GM21723 (cell line): ENCODE measurements at regions not wholly inside any gene's neighbourhood (a gene's known extent, or its start where the extent isn't known, plus 50 kb on each side); places are given as distances from the start of the nearest gene placed in this dataset.

Source experiments
- ATAC-seq: cut with Tn5 transposase; IDR thresholded peaks from one replicate; pipeline ENCODE4 v1.9.1; 2021; ENCODE audit warnings: mild to moderate bottlenecking, moderate library complexity; ENCODE audit not compliant: unreplicated experiment

DNA sequence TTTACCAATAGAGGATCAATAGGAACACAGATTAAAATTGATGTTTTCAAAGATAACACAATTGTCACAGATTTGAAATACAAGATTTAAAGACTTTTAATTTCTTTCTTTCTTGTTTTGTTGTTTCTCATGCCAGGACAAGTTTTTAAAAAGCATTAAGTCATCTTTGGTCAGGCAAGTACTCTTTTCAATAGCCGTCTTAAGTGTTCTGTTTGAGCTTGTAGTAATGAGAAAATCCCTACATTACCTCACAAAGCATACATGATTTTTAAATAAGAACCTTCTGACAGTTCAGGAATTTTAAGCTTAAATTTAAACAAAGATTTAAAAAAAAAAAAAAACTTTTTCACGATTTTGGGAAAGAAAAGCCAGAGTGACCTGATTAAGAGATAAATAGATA, 216.3 kb upstream of the PRR20A start:
- no peak for ATAC-seq

DNA sequence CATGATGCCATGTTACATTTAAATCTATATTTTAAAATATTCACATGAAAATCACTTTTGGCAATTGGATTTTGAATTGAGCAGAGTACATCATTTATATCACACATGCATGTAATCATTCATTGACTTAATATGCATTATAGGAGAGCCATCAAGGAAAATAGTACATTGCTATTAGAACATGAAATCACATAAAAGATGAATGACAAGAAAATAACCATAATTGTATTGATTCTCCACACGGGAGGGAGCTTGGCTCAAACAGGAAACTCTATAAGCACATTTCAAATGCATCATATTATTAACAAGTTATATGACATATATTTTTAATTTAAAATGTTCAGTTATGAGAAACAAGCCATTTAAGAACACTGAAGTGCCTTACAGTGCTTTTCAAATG, 208.6 kb upstream of the PRR20A start:
- no peak for ATAC-seq

DNA sequence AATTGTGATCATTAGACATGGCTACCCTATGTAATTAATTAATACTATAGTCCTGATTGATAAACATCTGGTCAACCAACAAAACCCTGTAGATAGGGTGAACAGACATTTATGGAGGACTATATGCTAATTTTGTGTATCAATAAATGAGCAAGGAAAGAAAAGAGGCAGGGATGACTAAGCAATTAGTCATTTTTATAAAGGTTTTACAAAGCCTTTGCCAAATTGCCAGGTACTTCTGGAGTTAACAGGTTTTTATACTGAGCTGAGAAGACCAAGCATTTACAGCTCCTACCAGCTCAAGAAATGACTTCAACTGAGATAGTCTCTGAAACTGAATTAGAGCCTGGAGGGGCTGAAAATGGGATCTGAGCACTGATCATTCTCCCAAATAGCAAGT, 186.8 kb upstream of the PRR20A start:
- no peak for ATAC-seq

DNA sequence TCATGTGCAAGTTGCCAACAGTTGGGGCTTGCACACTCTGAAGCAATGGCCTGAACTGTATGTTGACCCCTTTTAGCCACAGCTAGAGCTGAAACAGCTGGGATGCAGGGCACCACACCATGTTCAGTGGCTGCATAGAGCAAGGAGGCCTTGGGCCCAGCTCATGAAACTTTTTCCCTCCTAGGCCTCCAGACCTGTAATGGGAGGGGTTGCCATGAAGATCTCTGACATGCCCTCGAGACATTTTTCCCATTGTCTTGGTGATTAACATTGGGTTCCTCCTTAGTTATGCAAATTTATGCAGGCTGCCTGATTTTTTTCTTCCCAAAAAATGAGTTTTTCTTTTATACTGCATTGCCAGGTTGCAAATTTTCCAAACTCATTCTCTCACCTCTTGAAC, 165.1 kb upstream of the PRR20A start:
- no peak for ATAC-seq

DNA sequence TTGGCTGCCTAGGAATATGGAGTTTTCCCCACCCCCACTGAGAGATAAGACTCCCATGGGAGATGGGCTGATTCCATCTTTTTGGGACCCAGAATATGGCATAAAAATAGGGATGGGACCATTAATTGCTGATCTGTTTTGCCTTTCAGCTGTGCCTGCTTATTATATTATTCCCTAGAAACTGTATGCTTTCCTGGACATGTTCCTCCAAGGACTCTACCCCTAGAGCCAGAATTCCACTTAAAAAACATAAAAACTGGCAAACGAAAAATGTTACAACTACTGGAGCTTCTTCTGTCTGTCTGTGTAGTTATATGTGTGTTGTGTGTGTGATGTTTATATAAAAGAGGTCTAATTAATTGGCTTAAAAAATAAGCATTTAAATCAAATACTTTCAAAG, 159.9 kb upstream of the PRR20A start:
- no peak for ATAC-seq

DNA sequence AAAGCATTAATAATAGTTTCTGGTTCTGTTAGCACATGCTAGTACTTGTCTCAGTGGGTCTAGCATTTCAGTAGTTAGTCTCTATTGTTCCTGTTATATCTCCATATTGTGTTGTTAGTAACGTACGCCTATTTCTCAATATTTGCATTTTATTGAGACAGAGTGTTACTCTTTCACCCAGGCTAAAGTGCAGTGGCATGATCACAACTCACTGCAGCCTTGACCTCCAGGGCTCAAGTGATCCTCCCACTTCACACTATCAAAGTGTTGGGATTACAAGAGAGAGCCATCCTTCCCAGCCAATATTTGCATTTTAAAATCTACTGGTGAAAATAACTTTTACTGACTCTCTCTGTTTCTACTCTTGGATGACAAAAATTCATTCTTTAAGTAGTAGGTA, 154.6 kb upstream of the PRR20A start:
- ATAC-seq, result no peak

DNA sequence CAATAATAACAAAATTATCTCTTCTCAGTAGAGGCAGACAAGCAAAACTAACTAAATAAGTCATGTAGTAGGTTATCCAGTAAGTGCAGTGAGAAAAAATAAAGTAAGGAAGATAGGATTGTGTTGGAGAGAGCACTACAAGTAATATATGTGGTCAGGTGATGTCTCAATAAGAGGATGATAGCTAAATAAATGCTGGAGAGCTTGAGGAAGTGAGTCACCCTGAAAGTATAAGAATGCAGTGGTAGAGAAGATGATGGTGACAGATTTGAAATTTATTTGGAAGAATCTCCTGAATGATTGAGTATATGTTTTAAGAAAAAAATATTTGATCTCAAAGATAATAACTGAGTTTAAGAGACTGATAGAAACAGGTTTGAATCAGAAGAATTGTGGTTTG, 152.2 kb upstream of the PRR20A start:
- no peak for ATAC-seq

DNA sequence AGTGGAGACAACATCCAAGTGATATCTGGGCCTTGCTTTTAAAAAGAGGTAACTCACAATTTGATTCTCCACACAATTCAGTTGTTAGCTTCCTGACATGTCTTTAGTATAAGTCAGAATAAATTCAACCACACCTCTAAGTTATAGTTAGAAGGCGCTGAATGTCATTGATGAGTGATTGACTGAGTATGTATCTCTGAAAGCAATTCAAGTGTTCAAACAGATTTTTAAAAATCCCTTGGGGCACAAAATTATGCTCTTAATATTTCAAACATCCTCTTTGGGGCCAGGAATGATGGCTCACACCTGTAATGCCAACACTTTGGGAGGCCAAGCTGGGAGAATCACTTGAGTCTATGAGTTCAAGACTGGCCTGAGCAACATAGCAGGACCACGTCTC, 137.0 kb upstream of the PRR20A start:
- ATAC-seq, result no peak

DNA sequence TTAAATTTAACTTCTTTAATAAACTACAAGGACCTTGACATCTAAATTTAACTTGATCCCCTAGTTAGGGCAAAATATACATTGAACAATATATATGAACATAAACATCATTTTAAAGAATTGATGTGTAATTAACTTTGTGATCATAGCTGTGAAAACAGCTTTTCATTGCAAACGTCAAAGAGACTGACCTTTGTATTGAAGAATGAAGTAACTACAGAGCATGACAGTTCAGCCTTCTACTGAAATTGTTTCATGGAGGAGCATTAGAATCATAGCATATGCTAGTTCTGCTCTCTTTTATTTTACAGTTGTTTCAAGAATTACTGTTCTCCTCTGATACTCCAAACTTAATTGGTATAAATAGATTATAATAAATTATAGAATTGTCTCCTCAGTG, 123.4 kb upstream of the PRR20A start:
- ATAC-seq, result no peak

DNA sequence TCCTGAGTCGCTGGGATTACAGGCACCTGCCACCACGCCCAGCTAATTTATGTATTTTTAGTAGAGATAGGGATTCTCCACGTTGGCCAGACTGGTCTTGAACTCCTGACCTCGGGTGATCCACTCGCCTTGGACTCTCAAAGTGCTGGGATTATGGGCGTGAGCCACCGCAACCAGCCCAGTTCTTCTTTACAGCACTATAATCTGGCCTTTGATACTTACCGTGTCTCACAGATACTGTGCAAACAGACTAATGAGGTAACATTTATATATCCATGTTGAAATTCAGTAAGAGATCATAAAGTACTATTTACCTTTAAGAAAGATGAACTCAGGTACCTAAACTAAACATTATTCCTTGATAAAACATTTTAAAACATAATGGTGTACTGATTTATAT, 121.8 kb upstream of the PRR20A start:
- ATAC-seq, result no peak

DNA sequence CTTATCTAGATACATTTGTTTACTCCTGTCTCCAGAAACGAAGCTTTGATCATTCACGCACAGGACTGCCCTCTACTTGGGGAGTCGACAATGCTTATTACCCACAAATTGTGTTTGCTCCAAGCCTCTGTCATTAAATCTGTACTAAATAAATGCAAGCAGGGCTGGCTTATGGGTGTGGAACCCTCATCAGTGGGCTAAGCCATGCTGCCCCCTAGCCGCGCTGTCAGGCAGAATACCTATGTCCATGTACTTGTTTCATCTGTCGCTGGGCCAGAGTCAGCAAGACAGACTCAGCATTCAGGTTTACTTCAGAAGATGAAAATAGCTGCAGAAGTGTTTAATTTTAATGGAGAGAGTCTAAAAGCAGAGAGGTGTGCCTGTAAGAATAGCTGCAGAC, 110.0 kb upstream of the PRR20A start:
- no peak for ATAC-seq

DNA sequence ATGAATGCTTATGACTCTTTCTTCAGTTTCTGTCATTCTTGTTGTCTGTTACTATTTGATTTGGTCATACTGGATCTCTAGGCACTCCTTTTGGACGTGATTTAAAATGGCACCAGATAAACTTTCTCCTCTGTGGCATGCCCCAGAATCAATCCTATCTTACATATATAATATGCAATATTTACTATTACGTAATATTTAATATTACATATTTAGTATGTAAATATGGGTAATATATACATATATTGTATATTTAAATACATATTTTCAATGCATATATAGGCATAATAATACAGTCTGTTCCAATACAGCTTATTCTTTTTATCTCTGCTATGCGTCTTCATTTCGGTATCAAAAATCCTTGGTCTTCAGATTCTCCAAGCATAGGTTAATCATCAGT, 104.4 kb upstream of the PRR20A start:
- no peak for ATAC-seq

DNA sequence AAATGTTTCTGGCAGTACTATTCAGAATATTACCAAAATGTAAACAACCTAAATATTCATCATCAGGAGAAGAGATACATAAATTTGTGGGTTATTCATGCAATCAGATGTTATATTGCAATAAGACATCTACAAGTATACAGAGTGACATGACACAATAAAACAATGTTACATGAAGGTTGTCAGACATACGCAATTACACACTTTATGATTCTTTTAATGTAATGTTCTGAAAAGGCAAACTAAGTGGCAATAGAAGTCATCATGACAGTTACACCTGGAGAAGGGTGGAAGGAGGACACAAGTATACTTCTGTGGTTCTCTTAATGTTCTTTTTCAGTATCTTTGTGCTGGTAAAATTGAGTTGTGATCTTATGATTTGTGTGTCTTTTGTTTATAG, 95.8 kb upstream of the PRR20A start:
- no peak for ATAC-seq

DNA sequence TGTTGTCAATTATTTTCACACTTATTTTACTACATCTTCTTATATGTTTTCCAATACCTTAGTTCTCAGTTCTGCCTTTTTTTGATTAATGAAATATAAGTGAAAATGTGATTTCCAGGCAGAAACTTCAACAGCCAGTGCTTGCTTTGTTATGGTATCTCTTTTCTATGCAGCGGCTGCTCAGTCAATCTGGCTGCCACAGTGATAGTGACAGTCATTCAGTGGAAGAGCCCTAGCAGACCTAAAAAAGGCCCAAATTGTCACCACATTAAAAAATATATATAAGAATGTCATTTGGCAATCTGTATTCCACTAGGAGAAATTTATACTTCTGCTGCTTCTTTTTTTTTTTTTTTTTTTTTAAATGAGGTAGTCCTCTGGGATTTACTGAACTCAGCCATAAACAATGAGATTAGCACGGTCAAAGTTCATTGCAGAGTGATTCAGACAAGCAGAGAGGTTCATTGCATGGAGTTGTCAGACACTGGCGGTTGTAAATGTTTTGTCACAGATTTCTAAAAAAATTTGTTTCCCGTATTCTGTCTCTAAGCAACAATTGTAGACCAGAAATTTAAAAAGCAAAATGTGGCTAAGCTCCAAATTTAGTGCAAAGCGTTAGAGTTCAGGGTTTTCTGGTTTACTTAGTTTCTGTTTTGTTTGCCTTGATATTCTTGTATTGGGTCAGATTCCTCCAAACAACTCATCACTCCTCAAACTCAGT, 94.7 kb upstream of the PRR20A start:
- ATAC-seq, result no peak

DNA sequence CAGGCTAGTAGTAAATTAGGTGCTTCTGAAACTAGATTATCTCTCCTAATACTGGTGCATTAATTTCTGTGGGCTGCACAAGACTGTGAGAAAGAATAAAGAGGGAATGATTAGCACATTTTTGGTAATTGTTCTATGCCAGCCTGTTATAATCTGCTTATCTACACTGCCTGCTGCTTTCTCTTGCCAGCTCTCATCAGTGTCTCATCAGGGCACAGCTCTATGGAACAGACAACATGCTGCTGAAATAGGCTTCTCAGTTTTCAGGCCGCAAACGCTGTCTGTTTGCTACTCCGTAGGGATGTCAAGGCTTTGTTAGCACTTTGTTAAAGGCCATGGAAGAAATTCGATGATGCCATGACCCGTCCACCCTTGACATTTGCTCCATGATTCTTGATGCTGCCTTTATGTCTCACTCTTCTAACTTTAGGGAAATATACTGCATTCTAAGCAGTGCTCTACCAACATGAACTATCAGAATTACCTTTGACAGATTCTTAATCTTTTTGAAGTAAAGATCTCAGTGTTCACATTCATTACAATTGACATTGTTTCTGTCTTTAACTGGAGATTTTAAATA, 84.0 kb upstream of the PRR20A start:
- ATAC-seq, result no peak

DNA sequence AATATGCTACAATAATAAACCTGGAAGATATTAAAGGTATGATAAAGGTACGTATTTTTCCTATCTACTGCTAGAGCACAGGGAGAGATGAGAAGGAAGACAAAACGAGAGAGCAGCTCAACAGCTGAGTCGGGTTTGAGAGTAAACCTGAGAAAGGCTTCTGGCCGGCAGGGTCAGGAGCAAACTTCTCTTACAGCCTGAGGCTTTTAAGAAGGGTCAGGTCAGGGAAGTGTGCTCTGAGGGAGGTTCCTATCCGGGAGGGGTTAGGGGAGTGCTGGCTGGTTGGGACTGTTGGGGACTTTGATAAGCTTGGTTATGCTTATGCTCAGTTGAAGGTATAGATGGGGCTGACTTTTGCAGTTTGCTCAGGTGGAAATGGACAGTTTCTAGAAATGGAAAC, 77.7 kb upstream of the PRR20A start:
- no peak for ATAC-seq

DNA sequence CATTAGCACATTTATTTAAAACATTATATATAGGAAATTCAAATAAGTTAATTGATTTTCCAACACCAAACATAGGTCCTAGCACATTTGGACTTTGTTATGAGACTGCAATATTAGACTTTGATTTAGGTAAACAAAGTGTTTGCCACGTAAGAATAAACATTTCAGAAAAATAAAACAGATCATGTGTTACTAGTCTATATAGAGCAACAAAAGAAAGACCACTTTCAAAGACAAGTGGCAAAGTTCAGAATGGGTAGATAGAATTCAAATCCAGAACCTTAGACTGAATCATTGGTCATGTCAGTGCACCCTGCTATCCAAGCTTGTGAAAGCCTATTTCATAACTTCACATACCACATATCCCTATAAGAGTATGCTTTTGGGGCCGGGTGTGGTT, 66.7 kb upstream of the PRR20A start:
- no peak for ATAC-seq

DNA sequence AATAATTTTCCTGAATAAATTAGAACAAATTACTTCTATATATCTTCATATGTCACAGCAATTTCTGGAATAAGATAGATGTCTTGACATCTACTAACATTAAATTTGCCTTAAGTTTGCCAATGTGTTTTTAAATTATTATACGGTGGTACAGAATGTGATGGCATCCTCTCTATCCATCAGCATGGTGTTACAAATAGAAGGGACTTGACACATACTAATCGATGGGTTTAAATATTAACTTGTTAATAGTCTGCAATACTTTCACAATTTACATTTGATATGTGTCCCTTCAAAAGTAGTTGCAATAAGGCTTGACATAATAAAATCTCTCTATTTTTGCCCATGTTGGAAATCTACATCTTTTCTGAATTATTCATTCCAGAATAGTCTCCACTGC, 65.1 kb upstream of the PRR20A start:
- ATAC-seq, result no peak

DNA sequence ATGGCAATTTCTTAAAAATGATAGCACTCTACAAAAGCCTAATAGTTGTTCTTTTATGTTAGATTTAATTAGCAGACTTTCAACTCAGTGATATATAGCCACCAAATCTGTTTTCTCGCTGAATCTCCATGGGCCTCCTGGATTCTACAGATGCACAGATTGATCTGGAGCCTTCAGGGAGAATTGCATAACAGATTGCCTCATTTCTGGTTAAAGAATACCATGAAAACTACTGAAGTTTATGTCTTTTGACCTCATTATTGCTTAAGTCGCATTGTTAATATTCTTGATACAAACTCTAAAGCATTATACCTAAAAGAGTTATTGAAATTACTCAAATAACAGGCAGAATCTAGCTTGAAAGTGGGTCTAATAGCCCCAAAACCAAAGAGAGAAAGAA, 53.7 kb upstream of the PRR20A start:
- ATAC-seq, result no peak
